ENCODE measurements at regions not wholly inside any gene's neighbourhood (a gene's known extent, or its start where the extent isn't known, plus 50 kb on each side); places are given as distances from the start of the nearest gene placed in this dataset.

DNA sequence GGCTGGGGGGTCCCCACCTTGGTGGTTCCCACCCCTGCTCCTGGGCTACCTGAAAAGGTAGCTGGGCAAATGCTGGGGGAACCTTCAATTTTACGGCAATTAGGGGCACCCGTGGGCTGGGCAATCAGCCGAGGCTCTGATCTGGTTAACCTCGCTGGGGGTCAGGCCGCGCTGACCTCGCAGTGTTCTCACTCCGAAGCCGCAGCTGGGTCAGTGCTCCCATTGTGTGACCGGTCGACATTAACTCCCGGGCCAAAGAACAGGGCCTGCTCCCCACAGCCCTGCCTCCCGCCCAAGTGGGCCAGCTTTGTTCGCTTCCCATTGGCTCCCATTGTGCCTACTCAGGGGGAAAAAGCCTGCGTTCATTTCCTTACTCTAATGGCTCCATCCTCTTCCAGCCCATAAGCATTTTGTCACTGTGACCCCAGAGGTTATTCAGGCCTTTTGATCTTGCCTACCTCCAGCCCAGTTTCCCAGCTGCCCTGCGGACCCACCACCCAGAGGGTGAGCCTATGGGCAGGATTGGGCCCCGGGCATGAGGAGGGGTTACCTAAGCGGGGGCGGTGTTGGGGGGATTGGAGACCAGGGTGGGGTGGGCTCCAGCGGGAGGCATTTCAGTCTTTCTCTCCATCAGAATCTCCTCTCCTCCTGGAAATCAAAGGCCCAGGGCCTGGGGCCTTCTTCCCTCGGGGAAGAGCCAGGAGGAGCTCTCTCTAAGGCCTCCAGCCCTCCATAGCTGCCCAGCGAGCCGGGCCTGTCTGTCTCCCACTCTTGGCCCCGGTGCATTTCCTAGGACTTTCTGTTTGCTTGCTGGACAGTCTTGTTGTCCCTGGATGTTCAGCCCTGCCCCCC, 90.1 kb downstream of the MYCN start:
- TF ChIP-seq, protein P1, sequence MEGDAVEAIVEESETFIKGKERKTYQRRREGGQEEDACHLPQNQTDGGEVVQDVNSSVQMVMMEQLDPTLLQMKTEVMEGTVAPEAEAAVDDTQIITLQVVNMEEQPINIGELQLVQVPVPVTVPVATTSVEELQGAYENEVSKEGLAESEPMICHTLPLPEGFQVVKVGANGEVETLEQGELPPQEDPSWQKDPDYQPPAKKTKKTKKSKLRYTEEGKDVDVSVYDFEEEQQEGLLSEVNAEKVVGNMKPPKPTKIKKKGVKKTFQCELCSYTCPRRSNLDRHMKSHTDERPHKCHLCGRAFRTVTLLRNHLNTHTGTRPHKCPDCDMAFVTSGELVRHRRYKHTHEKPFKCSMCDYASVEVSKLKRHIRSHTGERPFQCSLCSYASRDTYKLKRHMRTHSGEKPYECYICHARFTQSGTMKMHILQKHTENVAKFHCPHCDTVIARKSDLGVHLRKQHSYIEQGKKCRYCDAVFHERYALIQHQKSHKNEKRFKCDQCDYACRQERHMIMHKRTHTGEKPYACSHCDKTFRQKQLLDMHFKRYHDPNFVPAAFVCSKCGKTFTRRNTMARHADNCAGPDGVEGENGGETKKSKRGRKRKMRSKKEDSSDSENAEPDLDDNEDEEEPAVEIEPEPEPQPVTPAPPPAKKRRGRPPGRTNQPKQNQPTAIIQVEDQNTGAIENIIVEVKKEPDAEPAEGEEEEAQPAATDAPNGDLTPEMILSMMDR (IDR thresholded peaks at IDR 0.05), result no peak
- no peak for TF ChIP-seq POLR2A (IDR thresholded peaks at IDR 0.05)
